Liver (tissue), 3 donors: ENCODE measurements at regions not wholly inside any gene's neighbourhood (a gene's known extent, or its start where the extent isn't known, plus 50 kb on each side); places are given as distances from the start of the nearest gene placed in this dataset.

Source experiments
- ATF3 ChIP-seq: IDR thresholded peaks from 2 replicates; pipeline ENCODE4 v1.6.1; 2016; ENCODE audit warnings: antibody characterized with exemption
- CTCF ChIP-seq: fragments of 150-350 bp; IDR thresholded peaks from 2 replicates; pipeline ENCODE4 v1.5.1; 2017; ENCODE audit warnings: improper control_type of control experiment, low read depth, low read length; ENCODE audit not compliant: missing input control
- FOXA1 ChIP-seq: IDR thresholded peaks from 2 replicates; pipeline ENCODE4 v1.6.1; 2016; ENCODE audit warnings: antibody characterized with exemption
- GABPA ChIP-seq, 2 donors: IDR thresholded peaks in 1 of 2; conservative IDR thresholded peaks in 1 of 2; 2 replicates each; pipeline ENCODE4 v1.6.1; 2016; ENCODE audit warnings: antibody characterized with exemption in 2 of 2, mild to moderate bottlenecking in 1 of 2, moderate library complexity in 1 of 2
- HNF4G ChIP-seq: IDR thresholded peaks from 2 replicates; pipeline ENCODE4 v1.6.1; 2016; ENCODE audit warnings: antibody characterized with exemption
- MAX ChIP-seq: IDR thresholded peaks from 2 replicates; pipeline ENCODE4 v1.6.1; 2016; ENCODE audit warnings: antibody characterized with exemption
- RAD21 ChIP-seq, 2 donors: IDR thresholded peaks; 2 replicates each; pipeline ENCODE4 v1.6.1; 2016; ENCODE audit warnings: antibody characterized with exemption in 2 of 2, mild to moderate bottlenecking in 2 of 2
- REST ChIP-seq: IDR thresholded peaks from 2 replicates; pipeline ENCODE4 v1.6.1; 2016; ENCODE audit warnings: antibody characterized with exemption, mild to moderate bottlenecking
- SP1 ChIP-seq: IDR thresholded peaks from 2 replicates; pipeline ENCODE4 v1.6.1; 2018; ENCODE audit warnings: antibody characterized with exemption, mild to moderate bottlenecking
- TAF1 ChIP-seq: conservative IDR thresholded peaks from 2 replicates; pipeline ENCODE4 v1.6.1; 2016; ENCODE audit warnings: antibody characterized with exemption, mild to moderate bottlenecking
- YY1 ChIP-seq: IDR thresholded peaks from 2 replicates; pipeline ENCODE4 v1.6.1; 2016; ENCODE audit warnings: antibody characterized with exemption, mild to moderate bottlenecking
- donor health status: healthy.
- donor health status: healthy.

GRCh38 chr9:20023210-20023905 lies 234.5 kb upstream of the SLC24A2 start:
- TF ChIP-seq RAD21 (IDR thresholded peaks at IDR 0.05) (no peak), CTCF (no peak), SP1 (no peak), YY1 (no peak), GABPA (IDR thresholded peaks at IDR 0.05 in 1 of 2, conservative IDR thresholded peaks at IDR 0.05 in 1 of 2) (no peak), MAX (no peak), REST (no peak), FOXA1 (no peak), ATF3 (no peak), TAF1 (no peak), HNF4G (no peak)
